GDM1 (cell line): ENCODE measurements at regions not wholly inside any gene's neighbourhood (a gene's known extent, or its start where the extent isn't known, plus 50 kb on each side); places are given as distances from the start of the nearest gene placed in this dataset.
"Not testable (repeated sequence)": the region's sequence is repeated elsewhere in the genome, so short reads cannot be mapped to it uniquely, and the experiment has no call there.

Experiments
- DNase-seq: peaks from one replicate; lab custom pipeline; 2025; lab: John Stamatoyannopoulos, UW

GRCh38 chr4:175033162-175033561 is 115.0 kb downstream of the ADAM29 start:
- DNase-seq, result no peak

DNA sequence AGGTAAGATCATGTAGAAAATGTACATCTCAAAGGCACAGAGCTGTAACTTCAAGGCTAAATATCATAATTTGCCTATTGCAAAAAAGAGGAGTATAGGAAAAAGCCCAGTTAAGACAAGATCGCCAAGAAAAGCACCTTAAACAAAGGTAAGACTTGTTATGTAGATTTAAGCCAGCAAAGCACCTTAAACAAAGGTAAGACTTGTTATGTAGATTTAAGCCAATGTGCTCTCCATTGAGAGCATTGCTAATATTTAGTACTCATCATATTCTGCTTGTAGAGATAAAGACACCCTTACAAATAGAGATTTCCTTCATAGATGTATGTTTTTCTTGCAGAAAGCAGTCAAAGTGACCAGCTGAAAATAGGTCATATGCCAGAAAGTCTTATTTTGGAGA is 115.8 kb downstream of the ADAM29 start:
- DNase-seq, result no peak

DNA sequence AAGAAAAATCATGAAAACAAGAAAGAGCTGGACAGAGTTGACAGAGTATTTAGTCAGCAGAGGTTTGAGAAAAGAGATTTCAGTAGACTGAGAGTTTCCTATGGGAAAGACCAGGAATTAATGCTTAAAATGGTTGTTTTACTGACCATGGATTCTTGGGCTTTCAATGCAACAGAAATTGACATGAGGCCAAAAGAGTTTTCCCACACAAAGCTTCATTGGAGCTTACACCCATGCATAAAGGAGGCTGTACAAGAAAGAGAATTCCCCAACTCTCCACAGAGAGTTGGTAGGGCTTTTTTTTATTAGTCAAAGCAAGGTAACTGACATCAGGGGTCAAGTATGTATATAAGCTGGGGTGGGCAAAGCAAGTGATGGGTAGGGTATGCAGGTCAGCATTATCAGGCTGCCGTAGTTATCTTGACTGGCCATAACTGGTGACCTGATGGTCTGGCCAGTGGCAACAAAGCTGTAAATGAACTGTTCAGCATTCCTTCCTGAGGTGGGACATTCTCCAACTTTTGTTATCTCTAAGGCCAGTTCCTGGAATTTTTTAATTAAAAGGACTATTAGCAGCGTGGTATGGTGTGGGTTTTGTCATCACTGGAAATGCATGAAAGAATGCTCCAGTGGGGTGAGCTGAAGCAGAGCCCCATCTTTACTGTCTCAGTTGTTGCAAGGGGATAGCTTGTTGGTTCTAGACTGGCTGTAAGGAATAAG is 117.0 kb downstream of the ADAM29 start:
- no peak for DNase-seq

DNA sequence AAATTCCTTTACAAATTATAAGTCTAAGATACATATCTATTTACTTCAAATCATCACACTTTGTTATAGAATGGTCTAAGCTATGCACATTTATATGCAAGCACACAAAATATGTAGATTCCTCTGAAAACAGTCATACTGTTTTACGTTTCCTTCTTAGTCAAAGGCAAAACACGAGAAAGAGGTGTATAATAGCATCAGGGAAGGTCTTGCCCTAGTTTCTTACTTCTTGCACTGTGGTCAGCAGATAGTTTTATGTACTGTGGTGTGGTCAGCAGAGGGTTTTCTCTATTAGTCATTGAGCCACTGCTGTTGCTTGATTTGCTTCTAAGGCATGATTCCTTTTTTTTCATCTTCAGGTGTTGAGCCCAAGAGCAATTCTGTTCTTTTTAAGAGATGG is 117.7 kb downstream of the ADAM29 start:
- DNase-seq, result no peak

DNA sequence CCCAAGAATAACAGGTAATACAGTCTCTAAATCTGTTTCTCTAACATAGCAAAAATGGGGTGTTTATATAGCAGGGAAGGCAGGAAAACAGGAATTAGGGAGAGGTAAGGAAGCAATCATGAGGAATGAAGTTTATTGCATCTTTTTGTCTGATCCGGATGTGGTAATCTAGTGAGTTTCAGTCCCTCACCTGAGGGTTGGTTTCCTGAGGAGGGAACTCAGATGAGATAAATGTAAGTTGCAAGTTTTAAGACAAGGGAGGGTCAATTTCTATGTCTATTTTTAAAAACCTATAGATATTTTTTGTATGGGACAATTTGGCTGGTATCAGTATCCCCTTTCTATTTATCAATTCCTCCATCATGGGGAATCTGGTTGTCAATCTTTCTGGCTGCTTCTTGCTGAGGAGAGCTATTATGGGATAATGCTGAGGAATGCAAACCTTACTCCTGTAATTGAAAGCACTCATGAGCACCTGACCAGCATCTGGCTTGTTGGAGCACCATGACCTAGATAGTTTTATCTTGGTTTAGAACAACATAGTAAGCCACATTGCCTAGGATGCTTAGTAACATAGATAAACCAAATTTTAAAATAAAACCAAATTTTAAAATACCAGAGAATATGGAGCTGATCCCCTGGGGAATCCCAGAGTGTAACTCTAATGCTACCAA is 130.1 kb downstream of the ADAM29 start:
- no peak for DNase-seq

DNA sequence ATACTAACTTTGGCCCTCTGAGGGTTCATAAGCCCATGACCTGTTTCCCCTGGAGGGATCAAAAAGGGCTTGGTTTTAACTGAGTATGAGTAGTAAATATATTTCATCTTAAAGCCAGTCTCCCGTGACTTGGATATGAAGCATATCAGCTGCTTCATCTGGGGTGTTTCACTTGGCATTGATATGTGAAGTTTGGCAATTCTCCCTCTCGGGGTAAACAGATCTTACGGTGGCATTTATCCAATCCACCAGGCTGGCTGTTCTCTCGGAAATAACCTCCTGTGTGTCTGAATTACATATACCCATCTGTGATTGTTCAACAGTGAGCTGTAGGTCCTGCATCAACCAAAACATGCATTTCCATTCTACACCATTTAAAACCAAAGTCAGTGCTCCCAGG is 130.7 kb downstream of the ADAM29 start:
- DNase-seq, result no peak

- no peak for DNase-seq
Observed at GRCh38 chr4:175051974-175052373, 133.8 kb downstream of the ADAM29 start.

- no peak for DNase-seq
Observed at GRCh38 chr4:175054980-175055379, 136.8 kb downstream of the ADAM29 start.

DNA sequence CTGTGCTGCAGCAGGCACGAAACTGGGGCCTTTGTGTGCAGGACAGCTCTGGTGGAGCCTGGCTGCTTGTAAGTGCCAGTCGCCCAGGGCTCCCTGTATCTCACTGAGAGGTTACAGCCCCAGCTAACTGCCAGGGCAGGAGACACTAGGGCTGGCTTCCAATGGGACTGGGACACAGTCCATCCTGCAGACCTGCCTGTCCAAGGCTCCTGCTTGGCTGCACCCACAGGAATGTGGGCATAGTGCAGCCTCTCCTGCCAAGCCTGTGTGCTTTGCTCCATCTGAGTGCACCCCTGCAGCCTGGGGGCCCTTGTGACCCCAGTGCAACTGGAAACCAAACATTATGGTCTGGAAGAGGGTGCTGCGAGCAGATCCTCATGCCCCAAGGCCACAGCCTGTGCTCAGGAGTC is 144.0 kb downstream of the ADAM29 start:
- no peak for DNase-seq

- no peak for DNase-seq
Observed at GRCh38 chr4:175065228-175065627, 147.1 kb downstream of the ADAM29 start.

DNA sequence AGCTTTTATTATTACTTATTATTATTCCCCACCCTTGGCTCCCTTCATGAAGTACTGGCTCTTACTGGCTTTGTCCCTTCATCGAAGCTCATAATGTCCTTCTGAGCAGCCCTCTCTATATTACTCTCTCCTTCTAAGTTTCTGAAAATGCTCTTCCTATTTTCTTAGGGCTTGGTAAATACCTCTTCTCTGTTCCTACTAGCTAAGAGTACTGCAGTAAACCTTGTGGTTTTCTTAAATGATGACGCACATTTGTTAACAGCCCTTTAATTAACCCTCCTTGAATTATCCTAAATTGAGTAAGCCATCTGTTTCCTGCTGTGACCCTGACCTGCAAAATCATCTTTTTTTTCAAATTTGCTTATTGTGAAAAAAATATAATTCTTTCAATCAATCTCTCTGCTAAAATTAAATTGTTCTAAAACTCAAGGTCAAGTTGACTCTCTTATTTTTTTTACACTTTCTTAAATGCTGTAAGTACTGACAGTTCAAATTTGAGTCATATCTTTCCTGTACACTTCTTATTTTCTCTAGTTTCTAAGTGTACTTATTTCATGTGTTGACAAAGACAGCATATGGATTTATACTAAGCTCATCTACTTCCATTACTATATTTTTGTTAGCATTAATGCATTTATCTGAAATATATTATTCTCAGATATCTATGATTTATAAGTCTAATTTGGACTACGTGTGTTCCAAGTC is 148.9 kb downstream of the ADAM29 start:
- DNase-seq, result no peak

GRCh38 chr4:175068266-175068665 is 150.1 kb downstream of the ADAM29 start:
- DNase-seq, result no peak

- no peak for DNase-seq
Observed at GRCh38 chr4:175070444-175070843, 152.3 kb downstream of the ADAM29 start.

- no peak for DNase-seq
Observed at GRCh38 chr4:175071123-175071522, 153.0 kb downstream of the ADAM29 start.

DNA sequence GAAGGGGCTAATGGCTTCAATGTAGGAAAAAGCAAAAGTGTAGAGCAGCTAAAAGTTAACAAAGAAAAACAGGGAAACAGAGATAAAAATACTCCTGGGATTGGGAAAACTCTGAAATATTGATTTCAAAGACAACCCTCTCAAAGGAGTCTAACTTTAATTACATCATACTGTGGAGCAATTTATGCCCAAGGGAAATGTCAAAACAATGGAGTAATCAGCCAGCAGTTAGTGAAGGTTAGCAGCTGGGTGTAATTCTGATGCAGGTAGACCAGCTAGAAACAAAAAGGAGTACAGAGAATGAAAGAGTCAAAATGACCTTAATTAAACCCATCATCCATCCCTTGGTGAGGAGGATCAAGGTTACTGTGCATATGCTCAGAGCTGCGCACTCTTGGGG is 169.0 kb downstream of the ADAM29 start:
- no peak for DNase-seq

DNA sequence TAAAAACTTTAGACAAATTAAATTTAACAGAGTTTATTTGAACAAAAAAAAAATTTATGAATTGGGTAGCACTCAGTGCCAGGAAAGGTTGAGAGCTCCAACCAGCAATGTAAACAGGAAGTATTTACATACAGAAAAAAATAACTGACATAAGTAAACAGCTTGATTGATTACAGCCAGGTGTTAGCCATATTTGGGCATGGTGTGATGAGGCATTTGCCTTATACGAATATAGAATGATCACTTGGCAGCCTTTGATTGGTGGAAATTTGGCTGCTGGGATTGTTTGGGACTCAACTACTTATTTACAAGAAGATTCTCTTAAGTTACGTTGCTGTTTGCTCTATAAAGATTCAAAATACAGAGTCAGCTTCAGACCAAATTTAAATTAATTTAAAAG is 172.0 kb downstream of the ADAM29 start:
- DNase-seq, result no peak

DNA sequence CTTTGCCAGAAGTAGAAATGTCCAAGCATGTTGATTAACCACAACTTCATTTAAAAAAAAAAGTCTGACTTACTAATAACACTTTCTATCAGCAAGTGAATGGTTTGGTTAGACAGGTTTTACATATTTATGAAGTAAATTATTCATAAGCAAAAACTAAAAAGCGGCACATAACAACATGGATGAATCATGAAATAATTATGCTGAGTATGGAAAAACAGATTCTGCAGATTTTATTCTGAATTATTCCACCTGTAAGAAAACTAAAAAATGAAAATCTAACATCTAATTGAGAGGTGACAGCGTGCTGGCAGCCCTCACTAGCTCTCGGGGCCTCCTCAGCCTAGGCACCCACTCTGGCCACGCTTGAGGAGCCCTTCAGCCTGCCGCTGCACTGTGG is 173.5 kb downstream of the ADAM29 start:
- no peak for DNase-seq

- no peak for DNase-seq
Observed at GRCh38 chr4:175092114-175092513, 174.0 kb downstream of the ADAM29 start.

GRCh38 chr4:175093055-175093454 is 174.9 kb downstream of the ADAM29 start:
- not testable (repeated sequence) for DNase-seq

DNA sequence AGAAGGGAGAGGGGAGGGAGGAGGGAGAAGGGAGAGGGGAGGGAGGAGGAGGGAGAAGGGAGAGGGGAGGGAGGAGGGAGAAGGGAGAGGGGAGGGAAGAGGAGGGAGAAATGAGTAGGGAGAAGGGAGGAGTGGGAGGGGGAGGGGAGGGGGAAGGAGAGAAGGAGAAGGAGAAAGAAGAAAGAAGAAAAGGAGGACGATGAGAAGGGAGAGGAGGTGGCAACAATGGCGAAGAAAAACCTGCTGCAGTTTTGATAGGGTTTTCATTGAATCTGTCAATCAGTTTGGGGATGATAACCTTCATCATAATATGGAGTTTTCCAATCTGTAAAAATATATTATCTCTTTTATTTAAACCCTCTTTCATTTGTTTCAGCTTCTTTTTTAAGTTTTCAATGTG is 185.2 kb downstream of the ADAM29 start:
- no peak for DNase-seq

DNA sequence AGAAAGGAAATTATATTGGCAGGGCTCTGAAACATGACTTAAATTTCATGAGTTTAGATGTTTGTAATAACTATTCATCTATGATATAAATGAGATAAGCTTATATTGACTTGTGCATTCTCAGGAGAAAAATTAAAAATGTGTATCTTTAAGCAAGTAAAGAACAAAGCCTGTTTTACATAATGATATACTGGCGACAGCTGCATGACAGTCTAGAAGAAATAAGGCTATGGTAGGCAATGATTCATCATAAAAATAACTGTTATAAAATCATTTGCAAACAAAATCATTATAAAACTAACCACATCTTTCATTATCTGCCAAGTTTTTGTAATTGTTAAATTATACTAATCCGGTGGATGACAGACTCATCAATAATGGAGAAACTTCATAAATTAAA is 188.1 kb downstream of the ADAM29 start:
- DNase-seq, result no peak

DNA sequence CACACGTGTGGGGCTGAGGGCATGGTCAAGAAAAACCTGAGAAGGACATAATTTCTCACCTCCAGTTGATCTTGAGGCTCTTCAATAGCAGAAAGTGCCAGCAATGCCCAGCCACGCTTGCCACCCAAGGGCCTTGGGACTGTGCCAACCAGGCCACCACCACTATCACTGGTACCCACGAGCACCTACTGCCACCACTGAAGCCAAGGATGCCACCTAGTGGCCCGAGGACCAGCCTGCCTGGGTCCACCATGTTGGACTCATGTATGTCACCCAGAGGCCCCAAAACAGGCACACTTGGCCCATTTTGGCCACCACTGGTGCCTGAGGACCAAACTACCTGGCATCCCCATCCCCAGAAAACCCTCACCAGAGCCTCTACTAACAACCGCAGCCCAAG is 191.8 kb downstream of the ADAM29 start:
- no peak for DNase-seq

GRCh38 chr4:175125410-175126068 is 207.4 kb downstream of the ADAM29 start:
- no peak for DNase-seq
